Kidney (tissue), 13 donors: ENCODE measurements at regions not wholly inside any gene's neighbourhood (a gene's known extent, or its start where the extent isn't known, plus 50 kb on each side); places are given as distances from the start of the nearest gene placed in this dataset.

Experiments used
- DNase-seq, 5 donors: peaks; one replicate each; pipeline ENCODE4 v3.0.0-alpha.2; 2013 to 2020
- FAIRE-seq: peaks from 2 replicates; lab custom pipeline; 2012; peaks lifted over from hg19 to GRCh38; lab: Jason Lieb, UNC
- H3K27ac ChIP-seq, 2 donors: one replicate each; pipeline ENCODE4 v1.7.0; 2013; ENCODE audit warnings: low read depth in 2 of 2, low read length in 2 of 2, inconsistent platforms in 1 of 2
- H3K27me3 ChIP-seq: one replicate; pipeline ENCODE4 v1.7.1; 2013; ENCODE audit warnings: low read length, inconsistent platforms; ENCODE audit not compliant: control insufficient read depth, insufficient read depth
- H3K36me3 ChIP-seq, 3 donors: one replicate each; pipeline versions ENCODE4 v1.7.0 to v1.7.1; 2013; ENCODE audit warnings: low read length in 3 of 3, control low read depth in 1 of 3, inconsistent platforms in 1 of 3; ENCODE audit not compliant: insufficient read depth in 3 of 3, control insufficient read depth in 2 of 3
- H3K4me1 ChIP-seq, 3 donors: one replicate each; pipeline versions ENCODE4 v1.7.0 to v1.7.1; 2013; ENCODE audit warnings: low read length in 3 of 3, inconsistent platforms in 1 of 3, low read depth in 1 of 3; ENCODE audit not compliant: control insufficient read depth in 2 of 3, insufficient read depth in 2 of 3
- H3K4me3 ChIP-seq, 3 donors: one replicate each; pipeline versions ENCODE4 v1.7.0 to v1.8.1; 2013; ENCODE audit warnings: low read length in 3 of 3, control low read depth in 1 of 3, inconsistent platforms in 1 of 3
- H3K9ac ChIP-seq, 3 donors: one replicate each; pipeline versions ENCODE4 v1.7.0 to v1.7.1; 2013; ENCODE audit warnings: low read length in 3 of 3, control low read depth in 1 of 3, inconsistent platforms in 1 of 3
- H3K9me3 ChIP-seq, 3 donors: one replicate each; pipeline versions ENCODE4 v1.7.0 to v1.7.1; 2013; ENCODE audit warnings: low read length in 3 of 3, control low read depth in 1 of 3, inconsistent platforms in 1 of 3; ENCODE audit not compliant: control insufficient read depth in 2 of 3, insufficient read depth in 1 of 3
- intact Hi-C: fragments of 100-400 bp; cut with DNase I; formaldehyde crosslinking; loops from one replicate; pipeline ENCODE4 v1.11.1; 2022
- TF ChIP-seq, protein P1 (sequence below): IDR thresholded peaks from 3 replicates; pipeline ENCODE4 v1.5.1; 2012; ENCODE audit warnings: mild to moderate bottlenecking, moderate library complexity, borderline replicate concordance; ENCODE audit not compliant: insufficient read depth; ENCODE audit errors: extremely low read depth
- donor health status: control.
- donor health status: control.
- donor health status: control.
- donor health status: control.
- donor health status: control.
- donor health status: DM: yes; HTN: yes; CAD: no.
- donor health status: Normal renal cell carcinoma (clear cell type).

DNA sequence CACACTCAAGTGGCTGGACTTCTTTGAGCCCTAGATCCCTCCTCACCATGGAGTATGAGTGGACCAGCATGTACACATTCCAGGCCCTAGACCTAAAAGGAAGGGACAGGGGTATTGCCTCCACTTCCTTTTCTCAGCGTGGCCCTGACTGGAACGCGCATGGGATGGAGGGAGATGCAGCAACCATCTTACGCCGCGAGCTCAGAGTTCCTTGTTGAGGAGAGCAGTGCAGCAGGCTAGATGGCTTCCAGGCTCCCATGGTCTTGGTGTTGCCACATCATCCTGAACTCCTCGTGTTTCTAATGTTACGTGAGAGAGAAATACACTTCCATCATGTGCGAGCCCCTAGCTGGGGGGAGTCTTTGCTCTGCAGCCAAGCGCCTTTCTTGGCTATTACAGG lies 61.8 kb upstream of the DIO3 start:
- Histone ChIP-seq H3K9me3 (peaks cover 0 to 5% (median 0%) of the 10 kb centered on the region in 3 donors), H3K27me3 (peaks cover 2% of the 10 kb centered on the region), H3K4me3 (no peak overlapping the region), H3K36me3 (no peaks in the 10 kb centered on the region), H3K4me1 (no peaks in the 10 kb centered on the region), H3K9ac (no peak overlapping the region), H3K27ac (no peak overlapping the region)
- FAIRE-seq (no peak), DNase-seq (peak in 2 of 5 donors; percentile 13 to 40)
- TF ChIP-seq, protein P1, sequence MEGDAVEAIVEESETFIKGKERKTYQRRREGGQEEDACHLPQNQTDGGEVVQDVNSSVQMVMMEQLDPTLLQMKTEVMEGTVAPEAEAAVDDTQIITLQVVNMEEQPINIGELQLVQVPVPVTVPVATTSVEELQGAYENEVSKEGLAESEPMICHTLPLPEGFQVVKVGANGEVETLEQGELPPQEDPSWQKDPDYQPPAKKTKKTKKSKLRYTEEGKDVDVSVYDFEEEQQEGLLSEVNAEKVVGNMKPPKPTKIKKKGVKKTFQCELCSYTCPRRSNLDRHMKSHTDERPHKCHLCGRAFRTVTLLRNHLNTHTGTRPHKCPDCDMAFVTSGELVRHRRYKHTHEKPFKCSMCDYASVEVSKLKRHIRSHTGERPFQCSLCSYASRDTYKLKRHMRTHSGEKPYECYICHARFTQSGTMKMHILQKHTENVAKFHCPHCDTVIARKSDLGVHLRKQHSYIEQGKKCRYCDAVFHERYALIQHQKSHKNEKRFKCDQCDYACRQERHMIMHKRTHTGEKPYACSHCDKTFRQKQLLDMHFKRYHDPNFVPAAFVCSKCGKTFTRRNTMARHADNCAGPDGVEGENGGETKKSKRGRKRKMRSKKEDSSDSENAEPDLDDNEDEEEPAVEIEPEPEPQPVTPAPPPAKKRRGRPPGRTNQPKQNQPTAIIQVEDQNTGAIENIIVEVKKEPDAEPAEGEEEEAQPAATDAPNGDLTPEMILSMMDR = no peak
- intact Hi-C loops = no loop called here

DNA sequence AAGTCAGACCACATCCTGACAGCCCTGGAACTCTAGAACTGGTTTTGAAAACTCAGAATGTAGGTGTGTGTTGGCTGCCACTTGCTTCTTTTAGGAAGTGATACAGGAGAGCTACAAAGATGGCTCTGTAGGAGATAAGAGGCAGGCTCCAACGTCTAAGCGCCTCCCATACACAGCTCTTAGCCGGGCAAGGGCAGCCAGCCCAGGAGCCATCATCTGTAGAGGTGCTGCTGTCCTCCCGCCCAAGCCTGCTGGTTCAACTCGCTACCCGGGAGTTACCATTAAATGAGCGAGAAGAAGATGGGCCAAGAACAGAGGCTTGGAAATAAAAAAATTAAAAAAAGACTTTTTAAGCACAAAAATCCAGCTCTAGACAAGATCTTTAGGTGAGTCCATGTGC lies 61.2 kb upstream of the DIO3 start:
- FAIRE-seq = no peak
- Histone ChIP-seq H3K9me3 (peaks cover 0 to 5% (median 0%) of the 10 kb centered on the region in 3 donors), H3K36me3 (no peaks in the 10 kb centered on the region), H3K9ac (no peak overlapping the region), H3K4me1 (no peaks in the 10 kb centered on the region), H3K27ac (no peak overlapping the region), H3K4me3 (no peak overlapping the region), H3K27me3 (peaks cover 2% of the 10 kb centered on the region)
- intact Hi-C loops = no loop called here
- peak in 2 of 5 donors; percentile 15 to 19 for DNase-seq
- TF ChIP-seq, protein P1 = no peak

DNA sequence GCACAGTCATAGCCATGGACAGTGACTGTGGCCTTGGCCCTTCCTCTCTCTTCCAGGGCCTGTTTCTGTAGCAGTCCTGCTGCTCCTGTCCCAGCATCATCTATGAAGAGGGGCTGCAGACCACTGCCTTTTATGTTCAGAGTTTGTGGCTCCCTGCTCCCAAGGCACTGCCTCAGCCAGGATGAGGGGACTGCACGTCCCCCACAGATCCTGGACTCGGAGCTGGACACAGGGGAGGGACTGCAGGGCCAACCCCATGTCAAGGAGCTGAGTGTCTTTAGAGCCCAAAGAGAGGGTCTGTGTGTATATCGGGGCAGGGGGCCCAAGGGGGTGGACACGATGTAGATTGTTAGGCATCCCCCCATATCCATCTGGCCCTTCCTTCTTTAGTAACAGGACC lies 60.6 kb upstream of the DIO3 start:
- FAIRE-seq (no peak), DNase-seq (peak in 2 of 5 donors; percentile 19 to 37)
- H3K36me3 ChIP-seq = no peaks in the 10 kb centered on the region
- H3K4me3 ChIP-seq = no peak overlapping the region
- H3K9ac ChIP-seq = no peak overlapping the region
- no peak overlapping the region for H3K27ac ChIP-seq
- H3K9me3 ChIP-seq = peaks cover 0 to 5% (median 0%) of the 10 kb centered on the region in 3 donors
- TF ChIP-seq, protein P1 = no peak
- H3K27me3 ChIP-seq = peaks cover 2% of the 10 kb centered on the region
- no peaks in the 10 kb centered on the region for H3K4me1 ChIP-seq
- intact Hi-C loops = no loop called here

DNA sequence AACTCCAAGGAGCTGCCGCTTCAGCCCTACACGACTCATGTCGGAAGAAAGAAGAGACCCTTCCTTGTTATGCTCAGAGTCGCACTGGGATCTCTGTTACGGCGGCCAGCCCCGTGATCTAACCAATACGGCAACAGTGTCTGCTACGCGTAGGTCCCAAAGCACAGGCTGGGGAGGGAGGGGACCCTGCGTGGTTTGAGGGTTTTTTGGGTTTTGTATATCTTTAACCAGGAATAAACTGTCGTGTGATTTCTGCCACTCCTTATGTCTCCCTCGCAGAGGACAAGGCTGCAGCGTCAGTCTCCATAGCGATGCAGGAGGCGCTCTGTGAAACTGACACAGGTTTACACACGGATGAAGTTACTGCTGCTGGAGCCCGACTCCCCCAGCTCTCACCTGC lies 60.0 kb upstream of the DIO3 start:
- intact Hi-C loops = no loop called here
- Histone ChIP-seq H3K27ac (no peak overlapping the region), H3K36me3 (no peaks in the 10 kb centered on the region), H3K9me3 (peaks cover 0 to 5% (median 0%) of the 10 kb centered on the region in 3 donors), H3K27me3 (peaks cover 2% of the 10 kb centered on the region), H3K9ac (no peak overlapping the region), H3K4me1 (no peaks in the 10 kb centered on the region), H3K4me3 (no peak overlapping the region)
- peak; percentile 27 to 56 (median 44) for DNase-seq
- TF ChIP-seq, protein P1 = no peak
- no peak for FAIRE-seq
